ENCODE measurements at regions not wholly inside any gene's neighbourhood (a gene's known extent, or its start where the extent isn't known, plus 50 kb on each side); places are given as distances from the start of the nearest gene placed in this dataset.

DNA sequence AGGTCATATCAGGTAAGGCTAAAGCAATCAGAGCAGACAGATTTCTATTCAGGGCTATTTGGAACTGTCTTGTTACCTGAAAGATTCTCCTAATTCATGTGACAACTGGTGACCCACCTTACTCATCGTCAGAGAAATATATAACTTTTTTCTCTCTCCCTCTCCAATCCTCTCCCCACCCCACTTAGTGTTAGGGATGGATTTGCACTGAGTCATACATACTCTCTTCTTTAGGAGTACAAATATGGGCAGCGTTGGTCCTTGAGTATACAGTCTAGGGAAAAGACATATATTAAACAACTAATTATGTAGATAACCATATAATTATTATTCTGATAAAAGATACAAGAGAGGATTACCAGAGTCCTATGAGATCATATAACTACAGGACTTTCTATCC lies 246.3 kb downstream of the HHIPL2 start (continued):
- TF ChIP-seq CREB5 (CRISPR knock-in tag; IDR thresholded peaks at IDR 0.05; ENCODE audit: low read depth) (no peak), CSDC2 (CRISPR knock-in tag; IDR thresholded peaks at IDR 0.05) (no peak), BACH2 (CRISPR knock-in tag; IDR thresholded peaks at IDR 0.05; ENCODE audit: borderline replicate concordance) (no peak), ARNTL (CRISPR knock-in tag; IDR thresholded peaks at IDR 0.05; ENCODE audit: borderline replicate concordance, low read depth) (no peak), TCF4 (CRISPR knock-in tag; IDR thresholded peaks at IDR 0.05; ENCODE audit: borderline replicate concordance) (no peak), PPARA (CRISPR knock-in tag; IDR thresholded peaks at IDR 0.05; ENCODE audit: borderline replicate concordance) (no peak), TOX (CRISPR knock-in tag; IDR thresholded peaks at IDR 0.05; ENCODE audit: borderline replicate concordance) (no peak), ZFP30 (CRISPR knock-in tag; IDR thresholded peaks at IDR 0.05) (no peak)
- TF ChIP-seq, protein P1, sequence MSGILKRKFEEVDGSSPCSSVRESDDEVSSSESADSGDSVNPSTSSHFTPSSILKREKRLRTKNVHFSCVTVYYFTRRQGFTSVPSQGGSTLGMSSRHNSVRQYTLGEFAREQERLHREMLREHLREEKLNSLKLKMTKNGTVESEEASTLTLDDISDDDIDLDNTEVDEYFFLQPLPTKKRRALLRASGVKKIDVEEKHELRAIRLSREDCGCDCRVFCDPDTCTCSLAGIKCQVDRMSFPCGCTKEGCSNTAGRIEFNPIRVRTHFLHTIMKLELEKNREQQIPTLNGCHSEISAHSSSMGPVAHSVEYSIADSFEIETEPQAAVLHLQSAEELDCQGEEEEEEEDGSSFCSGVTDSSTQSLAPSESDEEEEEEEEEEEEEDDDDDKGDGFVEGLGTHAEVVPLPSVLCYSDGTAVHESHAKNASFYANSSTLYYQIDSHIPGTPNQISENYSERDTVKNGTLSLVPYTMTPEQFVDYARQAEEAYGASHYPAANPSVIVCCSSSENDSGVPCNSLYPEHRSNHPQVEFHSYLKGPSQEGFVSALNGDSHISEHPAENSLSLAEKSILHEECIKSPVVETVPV (CRISPR knock-in tag; IDR thresholded peaks at IDR 0.05) = no peak

DNA sequence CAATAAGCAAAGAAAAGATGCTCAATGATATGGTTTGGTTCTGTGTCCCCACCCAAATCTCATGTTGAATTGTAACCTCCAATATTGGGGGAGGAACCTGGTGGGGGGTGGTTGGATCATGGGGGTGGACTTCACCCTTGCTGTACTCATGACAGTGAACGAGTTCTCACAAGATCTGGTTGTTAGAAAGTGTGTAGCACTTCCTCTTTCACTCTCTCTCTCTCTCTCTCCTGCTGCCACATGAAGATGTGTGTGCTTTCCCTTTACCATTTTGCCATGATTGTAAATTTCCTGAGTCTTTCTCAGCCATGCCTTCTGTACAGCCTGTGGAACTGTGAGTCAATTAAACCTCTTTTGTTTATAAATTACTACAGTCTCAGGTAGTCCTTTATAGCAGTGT lies 248.4 kb downstream of the HHIPL2 start:
- TF ChIP-seq SNAI2 (CRISPR knock-in tag; IDR thresholded peaks at IDR 0.05) (no peak), PPARA (CRISPR knock-in tag; IDR thresholded peaks at IDR 0.05; ENCODE audit: borderline replicate concordance) (no peak), ZNF70 (CRISPR knock-in tag; IDR thresholded peaks at IDR 0.05) (no peak), OSR1 (CRISPR knock-in tag; IDR thresholded peaks at IDR 0.05) (no peak), ESRRG (CRISPR knock-in tag; IDR thresholded peaks at IDR 0.05) (no peak), ZNF8 (CRISPR knock-in tag; IDR thresholded peaks at IDR 0.05) (no peak), ZFP30 (CRISPR knock-in tag; IDR thresholded peaks at IDR 0.05) (no peak), ZC3H10 (CRISPR knock-in tag; IDR thresholded peaks at IDR 0.05) (no peak), TCF4 (CRISPR knock-in tag; IDR thresholded peaks at IDR 0.05; ENCODE audit: borderline replicate concordance) (no peak), RARB (CRISPR knock-in tag; IDR thresholded peaks at IDR 0.05) (no peak), TOX (CRISPR knock-in tag; IDR thresholded peaks at IDR 0.05; ENCODE audit: borderline replicate concordance) (no peak), BACH2 (CRISPR knock-in tag; IDR thresholded peaks at IDR 0.05; ENCODE audit: borderline replicate concordance) (no peak), ZFP3 (CRISPR knock-in tag; IDR thresholded peaks at IDR 0.05) (no peak), CREB5 (CRISPR knock-in tag; IDR thresholded peaks at IDR 0.05; ENCODE audit: low read depth) (no peak), ZNF565 (CRISPR knock-in tag; conservative IDR thresholded peaks at IDR 0.05; ENCODE audit: low read depth) (no peak)
- TF ChIP-seq, protein P2, sequence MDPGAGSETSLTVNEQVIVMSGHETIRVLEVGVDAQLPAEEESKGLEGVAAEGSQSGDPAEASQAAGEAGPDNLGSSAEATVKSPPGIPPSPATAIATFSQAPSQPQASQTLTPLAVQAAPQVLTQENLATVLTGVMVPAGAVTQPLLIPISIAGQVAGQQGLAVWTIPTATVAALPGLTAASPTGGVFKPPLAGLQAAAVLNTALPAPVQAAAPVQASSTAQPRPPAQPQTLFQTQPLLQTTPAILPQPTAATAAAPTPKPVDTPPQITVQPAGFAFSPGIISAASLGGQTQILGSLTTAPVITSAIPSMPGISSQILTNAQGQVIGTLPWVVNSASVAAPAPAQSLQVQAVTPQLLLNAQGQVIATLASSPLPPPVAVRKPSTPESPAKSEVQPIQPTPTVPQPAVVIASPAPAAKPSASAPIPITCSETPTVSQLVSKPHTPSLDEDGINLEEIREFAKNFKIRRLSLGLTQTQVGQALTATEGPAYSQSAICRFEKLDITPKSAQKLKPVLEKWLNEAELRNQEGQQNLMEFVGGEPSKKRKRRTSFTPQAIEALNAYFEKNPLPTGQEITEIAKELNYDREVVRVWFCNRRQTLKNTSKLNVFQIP (CRISPR knock-in tag; IDR thresholded peaks at IDR 0.05; ENCODE audit: borderline replicate concordance, low read depth) = no peak
- TF ChIP-seq, protein P1 (CRISPR knock-in tag; IDR thresholded peaks at IDR 0.05) = no peak
- ATAC-seq = no peak

DNA sequence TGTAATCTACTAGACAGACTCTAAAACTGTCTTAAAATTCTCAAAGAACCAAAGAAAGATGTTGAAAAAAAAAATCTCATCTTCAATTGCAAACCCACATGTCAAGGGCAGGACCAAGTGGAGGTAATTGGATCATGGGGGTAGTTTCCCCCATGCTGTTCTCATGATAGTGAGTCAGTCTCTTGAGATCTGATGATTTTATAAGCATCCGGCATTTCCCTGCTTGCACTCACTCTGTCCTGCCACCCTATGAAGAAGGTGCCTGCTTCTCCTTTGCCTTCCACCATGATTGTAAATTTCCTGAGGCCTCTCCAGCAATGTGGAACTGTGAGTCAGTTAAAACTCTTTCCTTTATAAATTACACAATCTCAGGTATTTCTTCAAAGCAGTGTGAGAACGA lies 257.0 kb downstream of the HHIPL2 start:
- TF ChIP-seq ZFP30 (CRISPR knock-in tag; IDR thresholded peaks at IDR 0.05) (no peak), ESRRG (CRISPR knock-in tag; IDR thresholded peaks at IDR 0.05) (no peak), PATZ1 (CRISPR knock-in tag; IDR thresholded peaks at IDR 0.05; ENCODE audit: borderline replicate concordance) (no peak), ARNTL (CRISPR knock-in tag; IDR thresholded peaks at IDR 0.05; ENCODE audit: borderline replicate concordance, low read depth) (no peak), TOX (CRISPR knock-in tag; IDR thresholded peaks at IDR 0.05; ENCODE audit: borderline replicate concordance) (no peak), ZNF565 (CRISPR knock-in tag; conservative IDR thresholded peaks at IDR 0.05; ENCODE audit: low read depth) (no peak), ZFP3 (CRISPR knock-in tag; IDR thresholded peaks at IDR 0.05) (no peak), ZC3H10 (CRISPR knock-in tag; IDR thresholded peaks at IDR 0.05) (no peak), OSR1 (CRISPR knock-in tag; IDR thresholded peaks at IDR 0.05) (no peak), CREB5 (CRISPR knock-in tag; IDR thresholded peaks at IDR 0.05; ENCODE audit: low read depth) (no peak)
- ATAC-seq = no peak

All from SK-N-SH treated with all-trans-retinoic acid at 6 μM for 48 hours (cell line).